Dendritic cell treated with granulocyte-macrophage colony-stimulating factor and Interleukin-4, amounts not matched to agents 40 ng/mL and 50 ng/mL, for 4 days (primary cell): ENCODE measurements at regions not wholly inside any gene's neighbourhood (a gene's known extent, or its start where the extent isn't known, plus 50 kb on each side); places are given as distances from the start of the nearest gene placed in this dataset.
"Not testable (repeated sequence)": the region's sequence is repeated elsewhere in the genome, so short reads cannot be mapped to it uniquely, and the experiment has no call there.

Experiments used
- H3K27ac Mint-ChIP-seq: one replicate; pipeline ENCODE4 v1.8.0; 2022; ENCODE audit warnings: mild to moderate bottlenecking, mixed read lengths
- H3K27me3 Mint-ChIP-seq: one replicate; pipeline ENCODE4 v1.8.0; 2022; ENCODE audit warnings: mild to moderate bottlenecking, mixed read lengths
- H3K36me3 Mint-ChIP-seq: one replicate; pipeline ENCODE4 v1.8.0; 2022; ENCODE audit warnings: low read depth, mixed read lengths
- H3K4me1 Mint-ChIP-seq: one replicate; pipeline ENCODE4 v1.8.0; 2022; ENCODE audit warnings: low read depth, mixed read lengths
- H3K4me3 Mint-ChIP-seq: one replicate; pipeline ENCODE4 v1.8.0; 2022; ENCODE audit warnings: mild to moderate bottlenecking, moderate library complexity, mixed read lengths
- H3K9me3 Mint-ChIP-seq: one replicate; pipeline ENCODE4 v1.8.0; 2022; ENCODE audit warnings: mixed read lengths
- intact Hi-C: fragments of 100-400 bp; cut with micrococcal nuclease; formaldehyde crosslinking; loops from one replicate; pipeline ENCODE4 v1.15.0; 2022

GRCh38 chr13:48864100-48864499 is 111.6 kb upstream of the FNDC3A start:
- Mint-ChIP-seq H3K4me3 (no peak overlapping the region), H3K4me1 (peaks cover 24% of the 10 kb centered on the region), H3K27ac (no peak overlapping the region), H3K36me3 (no peaks in the 10 kb centered on the region), H3K27me3 (no peaks in the 10 kb centered on the region), H3K9me3 (no peaks in the 10 kb centered on the region)
- intact Hi-C loops = no loop called here

GRCh38 chr13:48866249-48866648 is 109.5 kb upstream of the FNDC3A start:
- Mint-ChIP-seq H3K27me3 (peaks cover 2% of the 10 kb centered on the region), H3K4me1 (peaks cover 19% of the 10 kb centered on the region), H3K27ac (peak overlapping the region; percentile 56), H3K4me3 (no peak overlapping the region), H3K36me3 (no peaks in the 10 kb centered on the region), H3K9me3 (no peaks in the 10 kb centered on the region)
- intact Hi-C loops = no loop called here

DNA sequence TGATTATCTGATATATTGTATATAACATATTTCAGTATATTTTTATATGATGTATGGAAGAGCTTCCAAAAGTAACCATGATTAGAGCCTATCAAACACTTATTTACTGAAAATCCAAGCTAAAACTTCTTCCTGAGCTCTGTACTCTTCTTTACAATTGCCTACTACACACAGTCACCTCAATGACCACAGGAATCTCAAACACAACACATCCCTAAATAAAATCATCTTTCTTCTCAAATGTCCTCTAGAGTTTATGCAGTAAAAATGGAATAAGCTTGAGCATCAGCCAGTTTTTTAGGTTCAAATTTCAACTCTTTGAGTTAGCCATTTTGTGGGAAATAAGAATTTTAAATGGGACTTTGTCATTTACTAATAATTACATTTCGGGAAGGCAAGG is 102.6 kb upstream of the FNDC3A start:
- no peak overlapping the region for H3K4me3 Mint-ChIP-seq
- H3K9me3 Mint-ChIP-seq = no peaks in the 10 kb centered on the region
- H3K36me3 Mint-ChIP-seq = no peaks in the 10 kb centered on the region
- intact Hi-C loops = no loop called here
- H3K4me1 Mint-ChIP-seq = peaks cover 15% of the 10 kb centered on the region
- H3K27me3 Mint-ChIP-seq = peaks cover 16% of the 10 kb centered on the region
- no peak overlapping the region for H3K27ac Mint-ChIP-seq

DNA sequence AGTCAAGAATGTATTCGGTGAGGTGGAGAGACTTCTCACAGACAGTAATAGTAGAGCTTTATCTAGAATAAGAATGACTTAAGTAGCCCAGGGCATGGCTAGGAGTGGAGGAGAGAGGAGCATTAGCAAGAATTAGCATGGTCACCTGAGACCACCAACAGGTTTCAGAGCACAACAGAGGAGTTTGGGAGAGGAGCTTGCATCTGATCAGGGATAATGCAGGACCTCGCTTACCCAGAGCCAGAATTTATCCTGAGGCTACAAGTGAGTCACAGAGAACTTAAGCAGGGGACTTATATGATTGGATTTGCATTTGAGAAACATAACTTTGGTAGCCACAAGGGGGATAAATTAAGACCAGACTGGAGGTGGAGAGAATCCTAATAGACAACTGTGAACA is 102.1 kb upstream of the FNDC3A start:
- Mint-ChIP-seq H3K4me3 (no peak overlapping the region), H3K9me3 (no peaks in the 10 kb centered on the region), H3K36me3 (no peaks in the 10 kb centered on the region), H3K27me3 (peaks cover 16% of the 10 kb centered on the region), H3K27ac (no peak overlapping the region), H3K4me1 (peaks cover 15% of the 10 kb centered on the region)
- intact Hi-C loops = no loop called here

DNA sequence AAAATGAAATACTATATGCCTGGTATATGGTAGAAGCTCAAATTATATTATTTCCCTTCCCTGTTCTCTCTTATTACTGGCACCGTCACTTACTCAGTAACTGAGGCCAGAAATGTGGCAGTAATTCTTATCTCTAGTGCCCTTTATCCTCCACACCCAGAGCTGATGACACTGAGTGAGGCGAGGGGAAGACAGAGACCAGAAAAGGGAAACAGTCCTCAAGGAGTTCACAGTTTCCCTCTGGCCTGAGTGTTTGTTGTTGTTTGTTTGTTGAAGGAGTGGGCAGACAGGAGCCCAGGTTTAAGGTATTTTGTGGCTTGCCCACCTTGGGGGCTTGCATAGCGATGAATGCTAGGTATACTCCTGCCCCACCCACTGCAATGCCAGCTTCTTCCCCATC is 101.5 kb upstream of the FNDC3A start:
- H3K4me1 Mint-ChIP-seq = peaks cover 16% of the 10 kb centered on the region
- peaks cover 16% of the 10 kb centered on the region for H3K27me3 Mint-ChIP-seq
- no peaks in the 10 kb centered on the region for H3K36me3 Mint-ChIP-seq
- no peak overlapping the region for H3K4me3 Mint-ChIP-seq
- no peak overlapping the region for H3K27ac Mint-ChIP-seq
- H3K9me3 Mint-ChIP-seq = no peaks in the 10 kb centered on the region
- intact Hi-C loops = no loop called here

DNA sequence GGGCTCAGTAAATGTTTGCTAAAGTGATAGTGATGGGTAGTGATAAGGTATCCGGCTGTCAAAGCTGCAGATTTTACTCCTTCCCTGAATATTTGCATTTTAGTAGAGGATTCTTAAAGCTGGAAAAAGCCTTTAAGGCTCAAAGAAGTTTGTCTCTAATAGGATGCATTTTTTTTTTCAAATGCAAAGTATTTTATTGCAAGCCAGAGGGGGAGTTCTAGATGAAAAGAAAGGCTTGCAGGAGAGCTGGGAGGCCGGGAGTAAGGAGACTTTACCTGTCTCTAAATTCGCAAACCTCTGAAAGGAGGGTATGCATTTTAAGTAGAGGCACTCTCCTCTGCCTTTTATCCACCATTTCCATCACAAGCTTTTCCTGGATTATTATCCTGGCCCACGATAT is 100.7 kb upstream of the FNDC3A start:
- Mint-ChIP-seq H3K27ac (no peak overlapping the region), H3K9me3 (no peaks in the 10 kb centered on the region), H3K27me3 (peaks cover 16% of the 10 kb centered on the region), H3K4me1 (peaks cover 23% of the 10 kb centered on the region), H3K36me3 (no peaks in the 10 kb centered on the region), H3K4me3 (no peak overlapping the region)
- intact Hi-C loops = no loop called here

DNA sequence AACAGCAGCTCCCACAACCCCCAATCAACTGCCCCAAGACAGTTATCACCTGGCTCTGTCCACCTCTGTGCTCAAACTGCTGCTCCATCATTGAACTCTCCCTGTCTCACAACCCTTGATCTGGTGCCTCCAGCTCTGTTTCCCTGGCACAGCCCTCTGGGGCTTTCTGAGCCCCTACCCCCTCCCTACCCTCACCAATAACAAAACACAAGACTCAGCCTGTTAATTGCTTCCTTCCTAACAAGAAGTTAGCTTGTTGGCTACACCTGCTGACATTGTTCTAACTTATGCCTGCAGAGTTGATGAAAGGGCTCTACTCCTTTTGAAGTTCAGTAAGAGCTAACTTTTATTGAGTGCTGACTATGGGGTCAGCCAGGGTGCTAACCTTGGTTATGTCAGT is 99.4 kb upstream of the FNDC3A start:
- Mint-ChIP-seq H3K27ac (peak overlapping the region; percentile 36), H3K9me3 (no peaks in the 10 kb centered on the region)

DNA sequence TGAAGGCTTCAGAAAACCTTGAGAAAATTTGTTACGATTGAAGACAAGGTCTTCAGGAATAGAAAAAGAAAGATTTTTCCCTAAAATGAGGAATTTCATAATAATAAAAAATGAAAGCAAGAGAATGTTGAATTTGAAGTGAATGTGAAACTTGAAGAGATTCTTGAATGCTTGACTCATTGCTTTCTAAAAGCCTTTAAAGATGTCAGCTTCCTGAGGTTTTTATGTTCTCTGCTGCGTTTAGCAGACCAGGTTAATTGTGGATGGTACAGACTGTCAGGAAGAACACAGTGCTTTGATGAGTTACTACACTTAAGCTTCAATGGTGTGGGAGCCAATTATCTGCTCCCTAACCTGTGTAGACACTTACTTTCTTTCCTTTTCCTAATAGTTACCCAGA is 96.3 kb upstream of the FNDC3A start:
- no peak overlapping the region for H3K27ac Mint-ChIP-seq
- intact Hi-C loops = no loop called here
- no peaks in the 10 kb centered on the region for H3K36me3 Mint-ChIP-seq
- peaks cover 37% of the 10 kb centered on the region for H3K4me1 Mint-ChIP-seq
- H3K4me3 Mint-ChIP-seq = no peak overlapping the region
- peaks cover 8% of the 10 kb centered on the region for H3K27me3 Mint-ChIP-seq
- H3K9me3 Mint-ChIP-seq = no peaks in the 10 kb centered on the region

More for the DNA sequence above, 99.4 kb upstream of the FNDC3A start:
- no peaks in the 10 kb centered on the region for H3K36me3 Mint-ChIP-seq
- peaks cover 27% of the 10 kb centered on the region for H3K4me1 Mint-ChIP-seq
- intact Hi-C loops = no loop called here
- H3K4me3 Mint-ChIP-seq = no peak overlapping the region
- H3K27me3 Mint-ChIP-seq = peaks cover 14% of the 10 kb centered on the region

- Mint-ChIP-seq H3K9me3 (no peaks in the 10 kb centered on the region), H3K4me3 (no peak overlapping the region), H3K36me3 (no peaks in the 10 kb centered on the region), H3K27ac (no peak overlapping the region), H3K27me3 (peaks cover 8% of the 10 kb centered on the region), H3K4me1 (peaks cover 38% of the 10 kb centered on the region)
- intact Hi-C loops = no loop called here
These were observed 95.9 kb upstream of the FNDC3A start for GRCh38 chr13:48879854-48880253.

GRCh38 chr13:48883786-48884185 is 91.9 kb upstream of the FNDC3A start:
- intact Hi-C loops, H3K27ac Mint-ChIP-seq, H3K36me3 Mint-ChIP-seq, H3K27me3 Mint-ChIP-seq, H3K9me3 Mint-ChIP-seq, H3K4me3 Mint-ChIP-seq: not testable (repeated sequence)
- H3K4me1 Mint-ChIP-seq = peaks cover 49% of the 10 kb centered on the region

GRCh38 chr13:48885027-48885395 is 90.7 kb upstream of the FNDC3A start:
- H3K4me1 Mint-ChIP-seq = peaks cover 41% of the 10 kb centered on the region
- intact Hi-C loops = no loop called here
- H3K9me3 Mint-ChIP-seq = no peaks in the 10 kb centered on the region
- peaks cover 2% of the 10 kb centered on the region for H3K27me3 Mint-ChIP-seq
- no peak overlapping the region for H3K4me3 Mint-ChIP-seq
- H3K27ac Mint-ChIP-seq = no peak overlapping the region
- no peaks in the 10 kb centered on the region for H3K36me3 Mint-ChIP-seq

GRCh38 chr13:48888613-48889012 is 87.1 kb upstream of the FNDC3A start:
- Mint-ChIP-seq H3K36me3 (no peaks in the 10 kb centered on the region), H3K27me3 (peaks cover 2% of the 10 kb centered on the region), H3K27ac (no peak overlapping the region), H3K4me3 (no peak overlapping the region), H3K4me1 (peaks cover 45% of the 10 kb centered on the region), H3K9me3 (no peaks in the 10 kb centered on the region)
- intact Hi-C loops = no loop called here

GRCh38 chr13:48890391-48890790 is 85.3 kb upstream of the FNDC3A start:
- H3K27ac Mint-ChIP-seq = no peak overlapping the region
- H3K4me3 Mint-ChIP-seq = no peak overlapping the region
- H3K4me1 Mint-ChIP-seq = peaks cover 28% of the 10 kb centered on the region
- no peaks in the 10 kb centered on the region for H3K36me3 Mint-ChIP-seq
- H3K27me3 Mint-ChIP-seq = peaks cover 2% of the 10 kb centered on the region
- intact Hi-C loops = no loop called here
- no peaks in the 10 kb centered on the region for H3K9me3 Mint-ChIP-seq

DNA sequence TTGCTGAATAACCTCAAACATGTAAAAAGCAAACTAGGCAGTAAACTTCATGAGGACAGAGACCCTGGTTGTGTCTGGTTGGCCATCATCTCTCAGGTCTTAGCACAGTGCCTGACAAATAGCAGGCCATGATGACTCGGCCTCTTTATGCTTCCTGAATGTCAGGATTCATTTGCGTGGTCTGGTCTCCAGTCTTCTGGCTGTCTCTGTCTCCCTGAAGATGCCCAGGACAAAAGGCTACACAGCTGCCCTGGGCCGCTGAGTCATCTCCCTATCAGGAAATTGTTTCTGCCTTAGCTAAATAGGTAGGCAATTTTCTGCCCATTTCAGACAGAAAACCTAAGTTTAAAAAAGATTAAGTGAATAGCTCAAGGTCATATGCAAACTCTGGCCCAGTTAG is 84.1 kb upstream of the FNDC3A start:
- H3K4me3 Mint-ChIP-seq = no peak overlapping the region
- no peaks in the 10 kb centered on the region for H3K36me3 Mint-ChIP-seq
- no peak overlapping the region for H3K27ac Mint-ChIP-seq
- no peaks in the 10 kb centered on the region for H3K9me3 Mint-ChIP-seq
- peaks cover 23% of the 10 kb centered on the region for H3K4me1 Mint-ChIP-seq
- H3K27me3 Mint-ChIP-seq = no peaks in the 10 kb centered on the region
- intact Hi-C loops = no loop called here

DNA sequence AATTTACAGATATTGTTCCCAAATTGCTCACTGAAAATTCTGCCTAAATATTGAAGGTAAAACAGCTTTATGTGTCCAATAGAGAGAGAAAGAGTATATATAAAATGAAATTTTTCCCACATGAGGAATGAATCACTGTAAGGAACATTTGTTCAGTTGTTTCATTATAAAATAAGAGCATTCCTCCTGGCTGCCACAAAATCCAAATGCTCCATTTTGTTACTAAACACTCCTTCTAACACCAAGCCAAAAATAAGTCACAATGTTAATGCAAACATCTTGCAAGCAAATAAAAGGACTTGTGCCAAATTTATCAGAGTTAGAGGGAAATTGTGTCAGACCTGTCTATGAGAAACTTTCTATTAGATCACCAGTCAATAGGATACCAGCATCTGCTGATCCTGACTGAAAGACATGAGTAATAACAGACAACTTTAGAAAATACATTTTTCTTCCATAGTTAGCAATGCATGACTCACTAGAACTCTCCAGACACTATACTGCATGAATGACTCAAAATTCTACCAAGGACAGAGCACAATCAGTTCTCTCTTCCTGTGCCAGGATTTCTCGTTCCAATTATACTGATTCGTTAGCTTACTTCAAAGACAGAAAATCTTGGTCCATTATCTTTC is 83.5 kb upstream of the FNDC3A start:
- Mint-ChIP-seq H3K27ac (no peak overlapping the region), H3K4me3 (no peak overlapping the region)

More for the DNA sequence above, 83.5 kb upstream of the FNDC3A start:
- peaks cover 23% of the 10 kb centered on the region for H3K4me1 Mint-ChIP-seq
- no peaks in the 10 kb centered on the region for H3K36me3 Mint-ChIP-seq
- H3K27me3 Mint-ChIP-seq = no peaks in the 10 kb centered on the region
- no peaks in the 10 kb centered on the region for H3K9me3 Mint-ChIP-seq
- intact Hi-C loops = no loop called here
